Peyer's patch (tissue), 4 donors: ENCODE measurements at regions not wholly inside any gene's neighbourhood (a gene's known extent, or its start where the extent isn't known, plus 50 kb on each side); places are given as distances from the start of the nearest gene placed in this dataset.

Experiments used
- CTCF ChIP-seq, 6 experiments: fragments of 450-650 bp in 4 of 6; fragments of 200-600 bp in 2 of 6; sonication (generic) in 1 of 6; IDR thresholded peaks; one replicate each; pipeline ENCODE4 v1.5.1; 2017 to 2019; ENCODE audit warnings: antibody characterized with exemption in 6 of 6, mild to moderate bottlenecking in 3 of 6, moderate library complexity in 1 of 6
- POLR2A ChIP-seq, 2 donors: fragments of 450-650 bp; IDR thresholded peaks; one replicate each; pipeline ENCODE4 v1.5.1; 2017; ENCODE audit warnings: antibody characterized with exemption in 2 of 2, mild to moderate bottlenecking in 2 of 2, moderate library complexity in 2 of 2

DNA sequence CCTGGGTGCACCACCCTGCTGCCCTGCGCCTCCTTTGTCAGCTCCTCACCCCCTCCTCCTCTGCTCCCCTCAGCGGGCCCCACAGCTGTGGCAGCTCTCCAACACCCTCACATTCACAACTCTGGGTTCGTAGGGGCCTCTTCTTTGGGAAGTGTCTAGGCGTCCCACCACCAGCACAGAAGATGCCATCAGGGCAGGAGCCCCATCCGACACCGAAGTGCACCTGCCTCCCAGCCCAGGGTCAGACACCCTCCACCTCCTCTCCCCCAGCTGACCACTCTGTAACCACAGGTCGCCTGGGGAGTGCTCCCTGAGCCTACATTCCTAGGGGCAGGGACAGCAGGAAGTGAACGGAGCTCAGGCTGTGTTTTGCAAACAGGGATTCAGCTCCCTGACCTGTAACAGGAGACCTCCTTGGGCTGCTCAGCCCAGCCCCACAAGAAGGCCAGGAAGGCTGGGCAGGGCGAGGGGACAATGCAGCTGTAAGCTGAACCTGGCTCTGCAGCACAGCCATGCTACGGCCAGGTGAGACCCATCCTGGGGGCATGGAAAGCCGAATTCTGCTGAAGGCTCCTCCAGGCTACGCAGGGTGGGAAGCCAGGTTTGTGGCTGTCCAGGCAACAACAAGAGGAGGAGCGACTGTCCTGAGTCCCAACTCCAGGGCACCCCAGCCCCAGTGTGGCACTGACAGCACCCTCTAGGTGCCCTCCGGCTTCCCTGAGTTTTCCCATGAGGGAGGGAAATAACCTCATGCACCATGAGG lies 269.0 kb downstream of the GOLGA6L6 start:
- no peak for TF ChIP-seq POLR2A (IDR thresholded peaks at IDR 0.05)
- TF ChIP-seq CTCF (IDR thresholded peaks at IDR 0.05): no peak
